Suprapubic skin (tissue), 4 donors: ENCODE measurements at regions not wholly inside any gene's neighbourhood (a gene's known extent, or its start where the extent isn't known, plus 50 kb on each side); places are given as distances from the start of the nearest gene placed in this dataset.

ENCODE experiments used
- CTCF ChIP-seq, 2 donors: fragments of 200-600 bp in 1 of 2; fragments of 450-650 bp in 1 of 2; sonication (generic) in 1 of 2; IDR thresholded peaks; one replicate each; pipeline ENCODE4 v1.5.1; 2016 to 2019; ENCODE audit warnings: antibody characterized with exemption in 2 of 2, mild to moderate bottlenecking in 1 of 2, moderate library complexity in 1 of 2
- EP300 ChIP-seq: sonication (generic); formaldehyde crosslinking; IDR thresholded peaks from one replicate; pipeline ENCODE4 v1.6.1; 2017; ENCODE audit warnings: antibody characterized with exemption
- POLR2AphosphoS5 ChIP-seq, 3 donors: sonication (generic); formaldehyde crosslinking; IDR thresholded peaks; one replicate each; pipeline ENCODE4 v1.6.1; 2017; ENCODE audit warnings: antibody characterized with exemption in 3 of 3

- TF ChIP-seq CTCF (IDR thresholded peaks at IDR 0.05) (no peak), POLR2AphosphoS5 (IDR thresholded peaks at IDR 0.05) (no peak), EP300 (no peak)
Measured at GRCh38 chr11:36741515-36741914, 143.5 kb upstream of the RAG2 start.
